K562 (cell line): ENCODE measurements at regions not wholly inside any gene's neighbourhood (a gene's known extent, or its start where the extent isn't known, plus 50 kb on each side); places are given as distances from the start of the nearest gene placed in this dataset.

ENCODE experiments used
- ATF3 ChIP-seq, 2 experiments: fragments of 450-650 bp in 1 of 2; sonication (generic) in 1 of 2; formaldehyde crosslinking in 1 of 2; IDR thresholded peaks in 1 of 2; conservative IDR thresholded peaks in 1 of 2; 2 replicates each; pipeline versions ENCODE4 v1.6.1 to v1.8.1; 2016 to 2023; ENCODE audit warnings: mild to moderate bottlenecking in 2 of 2, moderate library complexity in 2 of 2, inconsistent platforms in 1 of 2, missing genetic modification reagents in 1 of 2
- CBFB ChIP-seq: sonication (generic); formaldehyde crosslinking; IDR thresholded peaks from 2 replicates; pipeline ENCODE4 v1.4.0; 2020; ENCODE audit warnings: mild to moderate bottlenecking, missing genetic modification reagents
- CTBP1 ChIP-seq: fragments of 450-650 bp; IDR thresholded peaks from 2 replicates; pipeline ENCODE4 v1.6.1; 2016; ENCODE audit warnings: borderline replicate concordance
- CTCF ChIP-seq, 3 experiments: IDR thresholded peaks in 2 of 3; conservative IDR thresholded peaks in 1 of 3; 2 replicates each; pipeline ENCODE4 v1.5.1; 2011 to 2012; ENCODE audit warnings: low read length in 3 of 3, mild to moderate bottlenecking in 3 of 3, control low read depth in 2 of 3, improper control_type of control experiment in 1 of 3, inconsistent platforms in 1 of 3, low read depth in 1 of 3, mixed read lengths in 1 of 3, moderate library complexity in 1 of 3; ENCODE audit not compliant: insufficient read depth in 2 of 3
- FOXP1 ChIP-seq: sonication (generic); formaldehyde crosslinking; IDR thresholded peaks from 2 replicates; pipeline ENCODE4 v1.8.0; 2022; ENCODE audit warnings: mild to moderate bottlenecking, missing genetic modification reagents
- IFI16 ChIP-seq: fragments of 250-450 bp; sonication (Bioruptor Pico); IDR thresholded peaks from 2 replicates; pipeline ENCODE4 v2.1.2; 2022; ENCODE audit warnings: mild to moderate bottlenecking, inconsistent platforms
- MEF2D ChIP-seq: conservative IDR thresholded peaks from 2 replicates; pipeline ENCODE4 v1.6.1; 2016; ENCODE audit warnings: low read depth, missing genetic modification characterization, missing compliant biosample characterization
- MYBL2 ChIP-seq, 2 experiments: fragments of 450-650 bp in 1 of 2; sonication (generic) in 1 of 2; formaldehyde crosslinking in 1 of 2; IDR thresholded peaks; 2 replicates each; pipeline versions ENCODE4 v1.6.1 to v1.8.1; 2017 to 2022; ENCODE audit warnings: borderline replicate concordance in 1 of 2, inconsistent platforms in 1 of 2, low read depth in 1 of 2, mild to moderate bottlenecking in 1 of 2, missing genetic modification reagents in 1 of 2, moderate library complexity in 1 of 2
- POLR2A ChIP-seq: fragments of 450-650 bp; conservative IDR thresholded peaks from 2 replicates; pipeline ENCODE4 v1.6.1; 2016
- SRF ChIP-seq, 2 experiments: fragments of 250-450, 450-650 bp in 1 of 2; sonication (Bioruptor Pico) in 1 of 2; sonication (generic) in 1 of 2; formaldehyde crosslinking; IDR thresholded peaks; 2 replicates each; pipeline versions ENCODE4 v1.5.0 to v1.5.1; 2020 to 2022; ENCODE audit warnings: mild to moderate bottlenecking in 1 of 2, missing genetic modification reagents in 1 of 2
- ZKSCAN1 ChIP-seq: fragments of 150-350 bp; IDR thresholded peaks from 2 replicates; pipeline ENCODE4 v1.6.1; 2016; ENCODE audit warnings: low read depth, low read length
- ZNF780A ChIP-seq: fragments of 250-450 bp; sonication (Bioruptor Pico); IDR thresholded peaks from 2 replicates; pipeline ENCODE4 v1.5.0; 2021; ENCODE audit warnings: mild to moderate bottlenecking

GRCh38 chr15:96097661-96098060 is 232.8 kb upstream of the NR2F2 start:
- TF ChIP-seq ATF3 (IDR thresholded peaks at IDR 0.05) (no peak), ATF3 (CRISPR knock-in tag; conservative IDR thresholded peaks at IDR 0.05) (no peak), CTCF (IDR thresholded peaks at IDR 0.05 in 2 of 3, conservative IDR thresholded peaks at IDR 0.05 in 1 of 3; ENCODE audit: insufficient read depth in 2 of 3, low read depth in 1 of 3, low read length in 3 of 3) (no peak), POLR2A (no peak), CBFB (no peak), ZNF780A (CRISPR knock-in tag) (no peak), CTBP1 (no peak), SRF (CRISPR knock-in tag; IDR thresholded peaks at IDR 0.05) (no peak), IFI16 (CRISPR knock-in tag) (no peak), MYBL2 (IDR thresholded peaks at IDR 0.05; ENCODE audit: low read depth) (no peak), MYBL2 (CRISPR knock-in tag; IDR thresholded peaks at IDR 0.05; ENCODE audit: borderline replicate concordance) (no peak), ZKSCAN1 (no peak), MEF2D (tag) (no peak), FOXP1 (CRISPR knock-in tag) (no peak)
